NB4 (cell line): ENCODE measurements at regions not wholly inside any gene's neighbourhood (a gene's known extent, or its start where the extent isn't known, plus 50 kb on each side); places are given as distances from the start of the nearest gene placed in this dataset.

Experiments
- CTCF ChIP-seq: IDR thresholded peaks from one replicate; pipeline ENCODE4 v1.5.1; 2012; ENCODE audit warnings: low read depth, low read length
- MAX ChIP-seq: IDR thresholded peaks from 2 replicates; pipeline ENCODE4 v1.6.1; 2011; ENCODE audit warnings: low read depth, low read length
- POLR2A ChIP-seq: IDR thresholded peaks from 2 replicates; pipeline ENCODE4 v1.6.1; 2011; ENCODE audit warnings: mild to moderate bottlenecking; ENCODE audit not compliant: insufficient read length; ENCODE audit errors: extremely low read depth

DNA sequence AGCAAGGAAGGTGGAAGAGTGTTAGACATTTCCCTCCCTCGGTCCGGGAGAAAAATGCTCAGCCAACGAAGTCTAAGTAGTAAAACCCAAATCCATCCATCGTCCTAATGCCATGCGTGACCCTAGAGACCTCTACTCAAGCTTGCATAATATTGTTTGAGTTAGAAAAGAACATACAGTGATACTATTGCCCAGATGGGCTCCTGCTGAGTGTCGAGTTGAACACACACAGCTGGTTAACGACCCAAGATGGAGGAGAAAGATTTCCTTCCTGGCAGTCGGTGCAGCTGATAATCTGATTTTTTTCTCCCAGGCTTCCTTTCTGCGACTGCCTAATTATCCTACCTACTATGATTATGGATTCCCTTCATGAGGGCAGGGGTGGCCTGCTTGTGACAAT lies 164.4 kb upstream of the KCNG1 start:
- TF ChIP-seq CTCF: no peak
- no peak for TF ChIP-seq MAX
- no peak for TF ChIP-seq POLR2A
